ENCODE measurements at regions not wholly inside any gene's neighbourhood (a gene's known extent, or its start where the extent isn't known, plus 50 kb on each side); places are given as distances from the start of the nearest gene placed in this dataset.
A peak's percentile ranks its signal among the peaks of the same experiment; 100 is the strongest.

DNA sequence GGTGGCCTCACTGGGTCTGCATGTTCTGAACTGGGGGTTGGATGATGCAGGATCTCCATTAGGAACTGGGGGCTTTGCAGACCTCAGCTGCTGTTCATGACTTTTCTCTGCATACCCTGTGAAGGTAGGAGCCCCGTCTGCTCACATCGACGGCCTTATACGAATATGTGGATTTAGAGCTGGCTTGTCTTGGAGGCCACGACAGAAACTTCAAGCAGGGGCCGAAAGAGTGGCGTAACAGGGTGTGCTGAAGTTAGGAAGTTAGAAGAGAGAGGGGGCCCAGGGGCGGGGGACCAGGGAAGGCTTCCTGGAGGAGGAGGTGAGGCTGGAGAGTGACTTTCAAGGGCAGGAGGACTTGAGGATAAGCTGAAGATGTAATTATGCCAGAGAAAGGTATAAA lies 144.9 kb downstream of the TSN start:
- no peak for DNase-seq (ENCODE audit: low read depth)

- DNase-seq (ENCODE audit: low read depth): peak; percentile 9
These were observed 146.7 kb downstream of the TSN start for GRCh38 chr2:121902171-121902591.

GRCh38 chr2:121902616-121903015 lies 147.2 kb downstream of the TSN start:
- no peak for DNase-seq (ENCODE audit: low read depth)

GRCh38 chr2:121903037-121903689 lies 147.7 kb downstream of the TSN start:
- DNase-seq (ENCODE audit: low read depth): no peak

DNA sequence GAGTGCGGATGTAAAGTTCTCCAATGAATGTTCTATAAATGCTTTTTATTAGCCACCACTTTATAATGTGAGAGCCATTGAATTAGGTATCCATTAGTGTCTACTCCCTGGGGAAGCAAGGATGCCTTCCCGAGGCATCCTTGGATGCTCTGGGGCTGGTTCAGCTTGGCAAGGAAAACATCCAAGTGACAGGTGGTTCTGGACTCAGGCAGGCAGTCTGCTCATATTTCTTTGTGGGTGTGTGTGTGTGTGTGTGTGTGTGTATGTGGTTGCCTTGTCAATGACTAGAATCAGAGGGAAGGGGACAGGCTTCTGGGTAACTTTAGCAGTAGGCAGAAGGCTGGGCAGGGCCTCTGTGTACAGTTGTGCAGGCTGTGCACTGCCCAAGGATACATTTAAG lies 149.2 kb downstream of the TSN start:
- DNase-seq (ENCODE audit: low read depth): no peak

DNA sequence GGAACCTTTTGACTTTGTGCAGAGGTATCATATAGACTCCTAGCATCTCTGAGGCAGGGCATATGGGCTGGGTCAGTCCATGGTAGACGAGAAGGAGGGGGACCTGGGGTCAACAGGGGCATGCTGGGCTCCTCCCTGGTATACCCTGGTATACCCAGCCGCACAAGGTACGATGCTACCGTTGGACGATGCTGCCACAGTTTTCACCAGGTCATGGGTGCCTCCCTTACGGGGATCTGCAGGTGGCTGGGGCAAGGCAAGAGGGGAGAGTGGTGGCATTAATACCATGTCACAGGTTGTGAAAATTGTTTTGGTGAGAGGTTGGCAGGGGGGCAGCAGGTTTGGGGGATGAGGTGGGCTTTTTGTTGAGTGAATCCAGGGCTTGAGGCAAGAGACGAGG lies 149.8 kb downstream of the TSN start:
- DNase-seq (ENCODE audit: low read depth): no peak

DNA sequence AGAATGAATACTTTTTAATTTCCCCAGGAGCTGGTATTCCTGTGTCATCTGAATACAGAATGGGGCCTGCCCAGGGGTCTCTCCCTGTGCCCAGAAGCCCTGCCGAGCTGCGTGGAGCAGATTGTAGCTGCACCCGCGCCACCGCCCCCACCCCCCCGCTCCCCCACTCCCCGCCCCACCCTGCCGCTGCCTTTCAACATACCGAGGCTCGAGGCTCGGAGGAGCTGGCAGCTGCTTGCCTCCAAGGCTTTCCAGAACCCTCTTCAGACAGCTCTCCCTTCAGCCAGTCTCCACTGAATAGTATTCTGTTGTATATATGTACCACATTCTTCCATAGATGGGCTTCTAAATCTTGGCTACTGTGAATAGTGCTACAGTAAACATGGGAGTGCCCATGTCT lies 150.7 kb downstream of the TSN start:
- no peak for DNase-seq (ENCODE audit: low read depth)

DNA sequence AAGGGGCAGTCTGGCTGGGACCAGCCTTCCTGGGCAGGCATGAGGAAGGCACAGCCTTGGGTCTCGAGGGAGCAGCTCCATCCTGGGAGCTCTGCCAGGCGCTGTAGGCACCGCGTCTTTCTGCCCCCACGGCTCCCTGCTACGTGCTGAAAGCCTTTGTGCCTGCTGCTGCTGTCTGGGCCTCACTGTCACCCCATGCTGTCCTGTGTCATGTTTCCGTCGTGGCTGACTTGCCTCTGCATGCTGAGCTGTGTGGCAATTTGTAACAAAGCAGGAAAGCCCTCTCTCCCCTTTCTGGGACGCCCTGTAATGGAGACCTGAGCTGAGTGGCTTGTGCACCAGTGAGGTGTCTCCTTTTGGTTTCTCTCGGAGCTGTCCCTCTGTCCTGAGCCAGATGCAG lies 152.5 kb downstream of the TSN start:
- DNase-seq (ENCODE audit: low read depth): no peak

GRCh38 chr2:121910139-121910538 lies 154.7 kb downstream of the TSN start:
- no peak for DNase-seq (ENCODE audit: low read depth)

- no peak for DNase-seq (ENCODE audit: low read depth)
These were observed 155.6 kb downstream of the TSN start for GRCh38 chr2:121911036-121911435.

- DNase-seq (ENCODE audit: low read depth): no peak
These were observed 161.7 kb downstream of the TSN start for GRCh38 chr2:121917143-121917542.

GRCh38 chr2:121918231-121918630 lies 162.8 kb downstream of the TSN start:
- no peak for DNase-seq (ENCODE audit: low read depth)

- DNase-seq (ENCODE audit: low read depth): no peak
These were observed 164.4 kb downstream of the TSN start for GRCh38 chr2:121919803-121920202.

GRCh38 chr2:121925466-121925865 lies 170.0 kb downstream of the TSN start:
- no peak for DNase-seq (ENCODE audit: low read depth)

GRCh38 chr2:121943285-121943684 lies 187.8 kb downstream of the TSN start:
- DNase-seq (ENCODE audit: low read depth): no peak

DNA sequence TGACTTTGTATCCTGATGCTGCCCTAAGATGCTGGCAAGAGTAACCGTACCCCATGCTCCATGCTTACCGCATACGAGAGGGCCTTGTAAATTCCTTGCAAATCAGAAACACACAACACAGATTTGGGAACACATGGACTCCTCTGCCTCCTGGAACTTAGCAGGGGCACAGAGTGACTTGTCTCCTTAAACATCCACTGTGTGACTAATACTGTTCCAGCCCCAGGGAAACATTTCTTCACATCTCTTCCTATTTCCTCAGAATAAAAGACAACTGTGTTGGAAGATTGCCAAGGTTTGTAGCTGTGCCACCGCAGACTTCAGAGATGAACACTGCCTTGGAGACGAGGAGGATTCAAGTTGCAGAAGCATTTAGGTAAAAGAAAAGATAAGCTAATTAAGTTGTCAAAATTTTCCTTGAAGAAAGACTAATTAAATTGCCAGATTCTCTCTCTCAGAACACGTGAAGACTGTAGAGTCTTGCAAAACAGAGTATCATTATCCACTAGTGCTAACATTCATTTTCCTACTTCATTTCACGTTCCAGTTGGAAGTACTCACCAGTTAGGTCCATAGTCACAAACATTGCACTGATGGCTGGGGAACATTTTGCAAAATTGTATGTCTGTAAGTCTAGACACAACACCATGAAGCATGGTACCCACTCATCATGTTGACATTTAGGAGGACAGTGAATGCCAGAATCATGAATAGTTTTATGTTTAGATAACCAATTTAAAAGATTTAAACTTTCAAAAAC lies 188.8 kb downstream of the TSN start:
- DNase-seq (ENCODE audit: low read depth): no peak

DNA sequence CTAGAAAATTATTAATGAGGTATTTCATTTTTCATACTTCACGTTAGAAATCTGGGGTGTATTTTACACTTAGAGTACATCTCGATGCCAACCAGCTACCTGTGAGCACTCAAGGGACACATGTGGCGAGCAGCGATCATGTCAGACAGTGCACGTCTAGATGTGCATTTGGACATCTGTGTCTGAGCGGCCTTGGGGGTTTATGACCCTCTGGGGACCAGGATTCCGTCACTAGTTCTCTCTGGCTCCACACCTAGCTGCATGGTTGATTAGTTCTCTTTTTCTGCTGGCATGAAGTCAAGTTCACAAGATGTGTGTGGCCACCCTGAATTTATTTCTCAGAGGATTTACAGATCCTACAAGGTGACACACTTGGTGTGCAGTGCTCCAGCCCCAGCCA lies 192.2 kb downstream of the TSN start:
- DNase-seq (ENCODE audit: low read depth): no peak

- no peak for DNase-seq (ENCODE audit: low read depth)
These were observed 193.8 kb downstream of the TSN start for GRCh38 chr2:121949271-121949670.

DNA sequence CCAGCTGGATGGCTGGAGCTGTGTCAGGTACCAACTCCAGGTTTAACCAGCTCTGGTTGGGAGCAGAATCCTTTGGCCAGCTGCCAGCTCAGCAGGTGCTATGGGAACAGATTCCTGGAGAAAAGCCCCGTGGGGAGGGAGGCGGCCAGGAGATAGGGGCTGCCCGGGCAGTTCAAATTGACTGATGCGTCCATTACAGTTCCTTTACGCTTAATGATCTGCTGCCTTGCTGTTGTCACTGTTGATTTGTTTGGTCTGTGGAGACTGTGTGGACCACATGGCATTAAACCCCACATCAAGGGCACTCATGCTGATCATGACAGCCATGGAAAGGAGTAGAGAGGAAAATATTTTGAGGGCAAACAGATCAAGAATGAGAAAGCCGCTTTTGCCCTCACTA lies 200.0 kb downstream of the TSN start:
- DNase-seq (ENCODE audit: low read depth): no peak

DNA sequence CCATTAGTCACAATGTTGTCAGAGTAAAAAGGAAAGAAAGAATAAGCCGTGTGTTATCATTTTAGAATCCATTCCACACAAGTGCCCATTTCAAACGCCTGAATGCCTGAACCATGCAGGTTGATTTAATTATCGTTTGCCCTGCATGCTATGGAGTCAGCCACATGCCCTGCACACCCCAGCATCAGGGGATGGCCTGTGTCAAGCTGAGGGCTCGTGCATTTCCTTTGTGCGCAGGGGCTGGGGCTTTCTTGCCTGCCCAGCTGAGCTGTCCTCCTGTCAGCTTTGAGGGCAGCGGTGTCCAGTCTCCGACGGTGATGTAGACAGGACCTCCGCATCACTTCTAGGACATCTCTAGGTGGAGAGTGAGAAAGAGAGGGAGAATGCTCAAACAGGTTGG lies 200.4 kb downstream of the TSN start:
- DNase-seq (ENCODE audit: low read depth): no peak

DNA sequence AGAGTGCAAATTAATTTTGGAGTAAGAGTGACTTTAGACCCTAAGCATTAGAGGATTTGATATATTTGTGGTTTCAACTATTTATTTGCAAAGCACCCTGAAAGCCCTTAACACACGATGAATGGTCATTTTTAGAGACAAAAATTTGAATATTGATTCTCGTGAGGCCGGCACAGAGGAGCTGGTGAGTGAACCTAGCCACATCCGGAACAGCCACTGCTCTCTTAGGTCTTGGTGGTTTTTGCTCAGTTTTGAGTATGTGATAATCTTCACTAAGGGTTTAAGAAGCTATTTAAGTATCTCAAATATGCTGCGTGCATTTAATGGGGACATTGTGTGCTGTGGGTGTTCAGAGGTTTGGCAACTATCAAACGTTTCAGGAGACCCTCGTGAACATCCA lies 204.8 kb downstream of the TSN start:
- no peak for DNase-seq (ENCODE audit: low read depth)

DNA sequence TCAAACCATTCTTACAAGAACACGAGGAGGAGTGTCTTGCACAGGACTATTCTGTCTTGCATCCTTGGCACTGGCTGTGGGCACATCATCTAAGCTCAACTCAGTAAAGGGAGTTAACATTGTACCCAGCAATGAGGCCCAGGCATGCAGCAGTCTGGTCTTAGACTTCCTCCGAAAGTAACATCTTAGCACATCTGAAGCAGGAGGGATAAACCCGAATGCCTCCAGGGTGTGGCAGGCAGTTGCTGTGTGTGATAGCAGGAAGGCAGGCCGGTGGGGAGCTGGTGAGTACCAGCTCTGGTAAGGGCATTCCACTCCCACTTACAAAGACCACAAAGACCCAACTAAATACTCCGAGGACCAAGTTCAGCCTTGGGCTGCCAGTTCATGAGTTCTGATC lies 206.3 kb downstream of the TSN start:
- no peak for DNase-seq (ENCODE audit: low read depth)

- no peak for DNase-seq (ENCODE audit: low read depth)
These were observed 210.2 kb downstream of the TSN start for GRCh38 chr2:121965661-121966060.

- DNase-seq (ENCODE audit: low read depth): no peak
These were observed 211.2 kb downstream of the TSN start for GRCh38 chr2:121966663-121967062.

All from stimulated activated CD4-positive, alpha-beta T cell treated with anti-CD3 and anti-CD28 coated beads, Interleukin-2, amount 100 ng/mL, for 4 hours (primary cell).